HG02571 (cell line): ENCODE measurements at regions not wholly inside any gene's neighbourhood (a gene's known extent, or its start where the extent isn't known, plus 50 kb on each side); places are given as distances from the start of the nearest gene placed in this dataset.

Source experiments
- ATAC-seq: cut with Tn5 transposase; IDR thresholded peaks from one replicate; pipeline ENCODE4 v1.9.1; 2021; ENCODE audit warnings: mild to moderate bottlenecking, moderate library complexity; ENCODE audit not compliant: unreplicated experiment

- no peak for ATAC-seq
Measured at GRCh38 chr4:162657966-162658365, 494.2 kb upstream of the FSTL5 start.

GRCh38 chr4:162650166-162650565, 486.4 kb upstream of the FSTL5 start:
- no peak for ATAC-seq

DNA sequence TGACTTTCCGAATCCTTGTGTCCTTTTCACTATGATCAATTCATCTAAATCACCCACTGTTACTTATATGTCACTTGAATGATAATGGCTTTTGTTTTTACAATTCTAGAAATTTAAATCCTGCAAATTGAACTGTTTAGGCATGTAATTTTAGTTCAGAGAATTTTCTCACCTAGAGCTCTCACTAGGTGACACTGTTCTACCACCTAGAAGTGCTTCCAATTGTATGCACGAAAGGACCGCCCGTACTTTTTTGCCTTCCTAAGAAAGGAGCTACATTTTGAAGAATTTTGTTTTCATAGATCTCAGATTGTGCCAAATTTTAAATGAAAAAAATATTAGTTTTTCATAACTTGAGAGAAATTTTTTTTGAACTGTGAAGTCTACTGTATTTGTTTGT, 481.6 kb upstream of the FSTL5 start:
- ATAC-seq = no peak

DNA sequence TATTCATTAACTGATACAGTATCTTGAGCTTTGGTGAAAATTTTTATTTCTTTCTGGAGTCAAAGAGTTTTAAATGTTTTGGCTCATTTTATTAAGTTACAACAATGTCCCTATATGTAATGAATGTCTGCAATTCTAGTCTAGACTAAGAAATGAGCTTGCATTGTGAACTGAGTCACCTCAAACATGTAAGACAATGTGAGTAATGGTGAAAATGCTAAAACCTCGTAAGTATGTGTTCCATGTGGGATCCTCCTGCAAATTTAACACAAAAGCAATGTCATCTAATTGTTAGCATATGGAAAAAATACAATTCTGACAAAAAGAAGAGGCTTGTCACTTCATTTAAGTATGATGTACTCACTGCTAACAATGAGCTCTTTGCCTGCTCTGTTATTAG, 480.5 kb upstream of the FSTL5 start:
- no peak for ATAC-seq

- no peak for ATAC-seq
Measured at GRCh38 chr4:162640152-162640551, 476.4 kb upstream of the FSTL5 start.

GRCh38 chr4:162634390-162634789, 470.6 kb upstream of the FSTL5 start:
- ATAC-seq = no peak

GRCh38 chr4:162622664-162623063, 458.9 kb upstream of the FSTL5 start:
- no peak for ATAC-seq

- no peak for ATAC-seq
Measured at GRCh38 chr4:162610116-162610515, 446.3 kb upstream of the FSTL5 start.

GRCh38 chr4:162586266-162586665, 422.5 kb upstream of the FSTL5 start:
- ATAC-seq = no peak

DNA sequence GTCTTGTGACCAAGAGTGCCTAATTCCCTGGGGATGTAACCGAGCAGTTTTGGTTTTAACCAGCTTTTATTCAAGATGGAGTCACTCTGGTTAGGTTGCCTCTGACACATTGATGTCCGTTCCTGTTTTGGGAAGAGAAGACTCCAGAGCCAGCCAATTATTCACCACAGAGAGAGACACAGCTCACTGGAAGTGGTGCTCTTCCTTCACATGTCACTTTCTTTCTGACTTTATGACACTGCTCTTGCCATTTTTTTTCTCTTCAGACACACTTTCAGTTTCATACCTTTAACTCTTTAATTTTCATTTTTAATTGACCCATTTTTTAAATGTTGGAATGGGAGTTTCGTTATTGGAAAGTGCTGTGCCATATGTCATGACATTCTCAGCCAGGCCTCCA, 418.4 kb upstream of the FSTL5 start:
- no peak for ATAC-seq

GRCh38 chr4:162565730-162566129, 401.9 kb upstream of the FSTL5 start:
- ATAC-seq = no peak

GRCh38 chr4:162560073-162560472, 396.3 kb upstream of the FSTL5 start:
- no peak for ATAC-seq

DNA sequence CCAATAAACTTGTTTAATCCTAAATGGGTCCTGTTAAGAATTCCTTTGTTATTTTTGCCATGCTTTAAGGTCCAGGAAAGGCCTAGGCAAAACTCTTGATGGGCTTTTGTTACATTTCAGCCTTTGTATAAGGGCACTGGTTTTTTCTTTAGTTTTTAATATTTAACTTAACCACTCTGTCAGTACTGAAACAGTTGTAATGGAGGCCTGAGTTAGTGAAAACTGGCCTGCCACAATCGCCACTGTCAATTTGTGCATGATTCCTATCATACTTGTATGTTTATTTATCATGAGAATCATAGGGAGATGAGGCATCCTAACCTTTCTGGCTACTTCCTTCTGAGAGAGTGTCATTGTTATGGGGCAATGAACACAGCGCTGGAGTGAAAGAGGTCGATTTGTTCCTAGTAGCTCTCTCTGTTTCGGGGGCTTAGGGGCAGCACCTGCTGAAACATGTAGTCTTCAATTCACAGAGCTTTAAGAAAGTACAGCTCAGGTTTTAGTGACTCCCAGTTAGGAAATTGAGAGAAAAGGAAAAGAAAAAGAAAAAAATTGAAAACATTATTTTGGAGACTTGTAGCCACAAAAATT, 393.8 kb upstream of the FSTL5 start:
- no peak for ATAC-seq

DNA sequence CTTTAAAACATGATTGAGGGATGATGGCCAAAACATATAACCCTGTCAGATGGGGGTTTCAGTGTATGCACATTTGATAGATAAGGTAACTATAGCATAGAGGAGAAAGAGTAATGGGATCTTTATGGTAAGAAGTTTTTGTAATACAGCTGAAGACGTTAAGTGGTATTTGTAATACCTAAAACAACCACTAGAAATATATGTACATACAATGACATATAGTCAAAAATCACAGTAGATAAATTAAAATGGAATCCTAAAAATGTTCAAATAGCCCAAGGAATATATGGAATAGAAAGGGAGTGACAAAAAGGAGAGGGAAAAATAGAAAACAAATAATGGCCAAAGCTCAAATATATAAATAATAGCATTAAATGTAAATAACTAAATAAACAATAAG, 371.3 kb upstream of the FSTL5 start:
- no peak for ATAC-seq

DNA sequence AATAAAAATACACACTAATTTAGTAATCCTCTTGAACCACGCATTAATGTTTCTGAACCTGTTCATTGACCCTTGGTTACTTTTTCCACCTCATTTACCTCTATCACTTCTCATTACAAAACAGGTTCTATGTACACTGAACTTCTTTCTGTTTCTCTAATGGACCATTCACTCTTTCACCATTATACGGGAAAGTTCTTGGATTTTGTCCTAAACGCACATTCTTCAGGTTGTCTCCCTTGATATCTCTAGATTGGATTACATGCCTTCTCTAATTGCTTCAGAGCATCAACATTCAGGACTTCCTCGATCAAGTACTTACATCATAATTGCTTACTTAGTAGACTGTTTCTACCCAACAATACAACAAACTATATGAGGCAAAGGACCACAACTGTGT, 359.4 kb upstream of the FSTL5 start:
- no peak for ATAC-seq

GRCh38 chr4:162522724-162523123, 358.9 kb upstream of the FSTL5 start:
- no peak for ATAC-seq

GRCh38 chr4:162510937-162511336, 347.1 kb upstream of the FSTL5 start:
- ATAC-seq = no peak

DNA sequence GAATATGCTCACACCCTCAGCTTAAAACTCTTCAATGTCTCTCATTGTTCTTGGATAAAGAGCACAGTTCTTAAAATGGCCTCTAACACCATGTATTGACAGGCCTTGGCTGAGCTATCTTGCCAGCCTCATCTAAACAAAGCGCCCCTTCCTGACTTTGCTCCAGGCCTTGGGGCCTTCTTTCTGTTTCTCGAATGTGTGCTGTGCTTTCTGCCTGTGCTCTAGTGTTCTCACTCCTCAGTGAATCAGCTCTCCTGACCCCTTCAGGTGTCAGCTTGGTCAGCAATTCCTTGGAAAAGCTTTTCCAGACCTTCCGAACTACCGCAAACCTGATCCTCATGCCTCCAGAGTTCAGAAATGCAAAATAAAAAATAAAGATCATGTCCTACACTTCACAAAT, 346.3 kb upstream of the FSTL5 start:
- ATAC-seq = no peak

- no peak for ATAC-seq
Measured at GRCh38 chr4:162509333-162509732, 345.5 kb upstream of the FSTL5 start.

DNA sequence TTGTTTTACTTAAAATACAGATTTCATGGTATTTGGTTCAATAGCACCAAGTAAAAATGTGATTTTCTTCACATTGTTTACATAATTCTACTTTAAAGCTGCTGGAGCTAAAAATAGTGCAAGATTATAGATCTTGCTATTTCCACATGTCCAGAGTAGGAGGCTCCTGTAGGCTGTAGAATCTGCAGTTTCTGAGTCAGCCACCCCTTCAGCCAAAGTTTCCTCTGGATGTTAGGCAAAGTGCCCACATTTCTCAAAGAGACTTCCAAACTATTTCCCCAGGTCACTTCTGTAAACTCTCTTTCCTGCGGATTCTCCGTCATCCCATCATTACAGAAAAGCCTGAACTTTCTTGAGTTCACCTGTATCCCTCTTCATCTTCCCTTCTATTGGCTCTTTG, 342.5 kb upstream of the FSTL5 start:
- no peak for ATAC-seq

- no peak for ATAC-seq
Measured at GRCh38 chr4:162503868-162504267, 340.1 kb upstream of the FSTL5 start.

DNA sequence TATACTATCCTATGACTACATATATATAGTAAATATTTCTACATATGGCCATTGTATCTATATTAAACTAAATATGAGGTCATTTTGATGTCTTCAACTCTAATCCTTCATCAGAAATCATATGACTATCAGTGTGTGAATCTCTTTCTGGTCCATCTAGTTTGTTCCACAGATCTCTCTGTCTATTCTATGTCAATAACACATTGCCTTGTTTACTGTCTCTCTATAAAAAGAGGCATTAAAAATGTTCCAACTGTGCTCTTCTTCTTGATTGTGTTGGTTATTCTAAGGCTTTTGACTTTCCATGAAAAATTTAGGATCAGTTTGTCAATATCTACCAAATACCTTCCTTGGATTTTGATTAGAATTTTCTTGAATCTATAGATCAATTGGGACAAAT, 338.3 kb upstream of the FSTL5 start:
- no peak for ATAC-seq

DNA sequence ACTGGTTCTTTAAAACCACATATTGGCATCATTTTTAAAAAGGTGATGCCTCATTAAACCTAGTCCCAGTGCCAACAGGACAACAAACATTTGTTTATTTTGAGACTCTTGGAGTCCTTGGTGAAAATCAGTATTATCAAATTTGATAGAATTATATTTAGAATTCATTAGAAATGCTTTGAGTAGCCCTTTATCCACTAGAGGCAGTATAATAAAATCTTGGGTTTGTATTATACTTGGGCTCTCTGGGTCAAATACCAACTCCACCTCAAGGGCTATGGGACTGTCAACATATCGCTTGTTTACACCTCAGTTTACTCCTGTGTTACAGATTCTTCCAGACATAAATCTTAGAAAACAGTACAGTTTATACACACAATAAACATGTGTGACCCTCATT, 335.7 kb upstream of the FSTL5 start:
- ATAC-seq = no peak

- no peak for ATAC-seq
Measured at GRCh38 chr4:162498168-162498567, 334.4 kb upstream of the FSTL5 start.
